ENCODE measurements at regions not wholly inside any gene's neighbourhood (a gene's known extent, or its start where the extent isn't known, plus 50 kb on each side); places are given as distances from the start of the nearest gene placed in this dataset.
"Not testable (repeated sequence)": the region's sequence is repeated elsewhere in the genome, so short reads cannot be mapped to it uniquely, and the experiment has no call there.

GRCh38 chr2:89766141-89766990 is 1074.9 kb downstream of the RPIA start:
- H3K27ac ChIP-seq; H3K36me3 ChIP-seq; H3K4me3 ChIP-seq; H3K4me1 ChIP-seq; DNase-seq (ENCODE audit: extremely low spot score in 2 of 2); H3K9me3 ChIP-seq; H3K27me3 ChIP-seq; intact Hi-C loops (cut with DNase I): not testable (repeated sequence)

GRCh38 chr2:89767058-89767457 is 1075.6 kb downstream of the RPIA start:
- H3K27ac ChIP-seq; H3K4me3 ChIP-seq; H3K9me3 ChIP-seq; DNase-seq (ENCODE audit: extremely low spot score in 2 of 2); H3K36me3 ChIP-seq; H3K27me3 ChIP-seq; intact Hi-C loops (cut with DNase I); H3K4me1 ChIP-seq: not testable (repeated sequence)

- Histone ChIP-seq H3K27me3 (peaks cover 9% of the 10 kb centered on the region), H3K36me3 (no peaks in the 10 kb centered on the region), H3K9me3 (peaks cover 5% of the 10 kb centered on the region), H3K4me3 (no peak overlapping the region), H3K27ac (no peak overlapping the region), H3K4me1 (no peaks in the 10 kb centered on the region)
- no peak for TF ChIP-seq POLR2AphosphoS5 (IDR thresholded peaks at IDR 0.05; ENCODE audit: insufficient read depth in 1 of 2, low read depth in 1 of 2)
- no peak for TF ChIP-seq CTCF (IDR thresholded peaks at IDR 0.05)
- no peak for TF ChIP-seq POLR2A (IDR thresholded peaks at IDR 0.05)
- no peak for DNase-seq (ENCODE audit: extremely low spot score in 2 of 2)
- intact Hi-C loops (cut with DNase I) = no loop called here
These were observed 1076.3 kb downstream of the RPIA start for GRCh38 chr2:89767572-89768435.

- Histone ChIP-seq H3K36me3 (no peaks in the 10 kb centered on the region), H3K4me1 (no peaks in the 10 kb centered on the region), H3K9me3 (peaks cover 35% of the 10 kb centered on the region), H3K4me3 (no peak overlapping the region), H3K27me3 (no peaks in the 10 kb centered on the region), H3K27ac (no peak overlapping the region)
- TF ChIP-seq CTCF (IDR thresholded peaks at IDR 0.05) (no peak), POLR2A (IDR thresholded peaks at IDR 0.05) (no peak), POLR2AphosphoS5 (IDR thresholded peaks at IDR 0.05; ENCODE audit: insufficient read depth in 1 of 2, low read depth in 1 of 2) (no peak)
- intact Hi-C loops (cut with DNase I) = no loop called here
- DNase-seq (ENCODE audit: extremely low spot score in 2 of 2) = no peak
These were observed 1084.4 kb downstream of the RPIA start for GRCh38 chr2:89775885-89776284.

GRCh38 chr2:89780318-89780717 is 1088.8 kb downstream of the RPIA start:
- H3K36me3 ChIP-seq = no peaks in the 10 kb centered on the region
- H3K9me3 ChIP-seq = peaks cover 51% of the 10 kb centered on the region
- no peak overlapping the region for H3K27ac ChIP-seq
- no peak overlapping the region for H3K4me3 ChIP-seq
- DNase-seq (ENCODE audit: extremely low spot score in 2 of 2) = no peak
- H3K4me1 ChIP-seq = no peaks in the 10 kb centered on the region
- H3K27me3 ChIP-seq = no peaks in the 10 kb centered on the region
- TF ChIP-seq POLR2A (IDR thresholded peaks at IDR 0.05) (no peak), POLR2AphosphoS5 (IDR thresholded peaks at IDR 0.05; ENCODE audit: insufficient read depth in 1 of 2, low read depth in 1 of 2) (no peak), CTCF (IDR thresholded peaks at IDR 0.05) (no peak)
- intact Hi-C loops (cut with DNase I) = no loop called here

GRCh38 chr2:89781962-89782361 is 1090.5 kb downstream of the RPIA start:
- peaks cover 51% of the 10 kb centered on the region for H3K9me3 ChIP-seq
- H3K27ac ChIP-seq = no peak overlapping the region
- H3K4me3 ChIP-seq = no peak overlapping the region
- H3K36me3 ChIP-seq = no peaks in the 10 kb centered on the region
- no peaks in the 10 kb centered on the region for H3K27me3 ChIP-seq
- no peaks in the 10 kb centered on the region for H3K4me1 ChIP-seq
- DNase-seq (ENCODE audit: extremely low spot score in 2 of 2) = no peak
- intact Hi-C loops (cut with DNase I) = no loop called here
- TF ChIP-seq POLR2AphosphoS5 (IDR thresholded peaks at IDR 0.05; ENCODE audit: insufficient read depth in 1 of 2, low read depth in 1 of 2) (no peak), POLR2A (IDR thresholded peaks at IDR 0.05) (no peak), CTCF (IDR thresholded peaks at IDR 0.05) (no peak)

Data from vagina (tissue), 2 donors.